NCI-H1417 treated with DMSO at 0.1 percent for 48 hours (cell line): ENCODE measurements at regions not wholly inside any gene's neighbourhood (a gene's known extent, or its start where the extent isn't known, plus 50 kb on each side); places are given as distances from the start of the nearest gene placed in this dataset.
A peak's percentile ranks its signal among the peaks of the same experiment; 100 is the strongest.
"Not testable (repeated sequence)": the region's sequence is repeated elsewhere in the genome, so short reads cannot be mapped to it uniquely, and the experiment has no call there.

ENCODE experiments used
- DNase-seq: peaks from one replicate; lab custom pipeline; 2025; lab: John Stamatoyannopoulos, UW

DNA sequence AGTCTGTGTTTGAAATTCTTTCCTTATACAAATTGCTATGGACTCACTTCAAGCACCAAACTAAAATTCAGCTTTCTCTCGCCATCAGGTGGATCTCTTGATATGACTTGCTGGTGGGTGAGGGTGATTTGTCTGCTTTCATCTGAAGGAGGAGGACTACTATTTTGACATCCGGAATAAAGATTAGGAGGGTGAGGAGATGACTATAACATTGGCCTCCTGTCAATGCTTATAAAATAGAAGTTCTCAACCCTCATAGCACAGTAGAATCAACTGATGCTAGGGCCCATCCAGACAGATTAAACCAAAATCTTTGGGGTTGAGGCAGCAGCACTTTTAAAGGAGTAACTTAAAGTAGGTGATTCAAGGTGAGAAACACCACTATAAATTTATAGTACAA, 120.4 kb upstream of the DNAJC10 start:
- DNase-seq = no peak

DNA sequence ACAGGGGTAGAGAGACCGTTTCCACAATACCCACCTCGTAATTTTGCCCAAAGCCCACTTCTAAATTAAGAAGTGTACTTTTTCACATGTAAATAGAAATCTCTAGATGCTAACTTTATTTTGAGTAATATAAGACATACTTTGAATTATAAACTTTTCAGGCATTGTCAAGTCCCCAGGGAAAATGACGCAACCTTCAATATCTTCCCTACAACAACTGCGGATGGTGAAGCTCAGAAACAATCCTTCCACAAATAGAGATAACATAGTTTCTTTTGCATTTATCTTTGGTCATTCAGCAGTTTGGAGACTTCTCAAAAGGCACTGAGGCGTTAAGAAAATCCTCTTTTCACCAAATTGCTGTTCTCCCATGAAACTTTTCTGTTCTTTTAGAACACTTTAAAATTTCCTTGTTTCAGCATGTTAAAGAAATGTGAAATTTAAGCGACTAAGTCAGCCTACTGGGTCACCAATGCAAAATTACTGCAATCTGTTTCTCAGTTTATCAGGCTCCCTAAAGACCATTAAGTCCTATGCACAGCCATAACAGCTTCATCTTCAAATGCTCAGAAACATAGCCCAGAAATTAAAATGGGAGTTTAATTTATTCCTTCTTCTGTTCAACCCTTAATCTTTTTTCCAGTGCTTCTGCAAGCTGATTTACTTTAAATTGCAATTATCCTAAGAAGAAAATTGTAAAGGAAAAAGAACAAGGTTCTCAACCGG, 118.3 kb upstream of the DNAJC10 start:
- DNase-seq = no peak

DNA sequence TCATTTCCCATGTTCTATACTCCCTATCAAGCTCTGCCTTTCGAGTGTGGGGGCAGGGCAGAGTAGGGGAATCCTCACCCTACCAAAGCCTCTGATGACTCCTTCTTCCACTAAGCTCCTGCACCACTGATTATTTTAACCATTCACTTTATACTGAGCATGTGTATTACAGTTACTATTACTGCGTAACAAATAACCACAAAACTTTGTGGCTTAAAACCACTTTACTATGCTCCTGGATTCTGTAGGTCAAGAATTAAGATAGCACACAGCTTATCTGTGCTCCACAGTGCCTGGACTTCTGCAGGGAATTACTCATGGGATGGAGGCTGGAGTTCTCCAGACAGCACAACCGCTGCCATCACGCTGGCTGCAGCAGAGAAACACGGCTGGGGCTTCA, 117.4 kb upstream of the DNAJC10 start:
- no peak for DNase-seq

DNA sequence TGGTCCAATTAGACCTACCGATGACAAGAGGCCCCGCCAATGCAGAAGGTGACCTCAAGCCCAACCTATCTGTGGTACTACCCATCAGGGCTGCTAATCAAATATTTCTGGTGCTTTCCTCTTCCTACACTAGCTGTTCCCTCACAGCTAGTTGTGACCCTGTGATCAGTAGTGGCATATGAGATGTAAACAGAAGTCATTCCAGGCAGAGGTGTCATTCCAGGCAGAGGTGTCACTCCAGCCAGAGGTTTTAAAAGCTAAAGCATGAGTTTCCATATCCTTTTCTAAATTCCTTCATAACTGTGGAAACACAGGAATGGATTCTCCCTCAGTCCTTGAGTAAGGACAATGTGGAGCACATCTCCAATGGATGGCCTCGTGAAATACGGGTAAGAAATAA, 110.9 kb upstream of the DNAJC10 start:
- DNase-seq = no peak

DNA sequence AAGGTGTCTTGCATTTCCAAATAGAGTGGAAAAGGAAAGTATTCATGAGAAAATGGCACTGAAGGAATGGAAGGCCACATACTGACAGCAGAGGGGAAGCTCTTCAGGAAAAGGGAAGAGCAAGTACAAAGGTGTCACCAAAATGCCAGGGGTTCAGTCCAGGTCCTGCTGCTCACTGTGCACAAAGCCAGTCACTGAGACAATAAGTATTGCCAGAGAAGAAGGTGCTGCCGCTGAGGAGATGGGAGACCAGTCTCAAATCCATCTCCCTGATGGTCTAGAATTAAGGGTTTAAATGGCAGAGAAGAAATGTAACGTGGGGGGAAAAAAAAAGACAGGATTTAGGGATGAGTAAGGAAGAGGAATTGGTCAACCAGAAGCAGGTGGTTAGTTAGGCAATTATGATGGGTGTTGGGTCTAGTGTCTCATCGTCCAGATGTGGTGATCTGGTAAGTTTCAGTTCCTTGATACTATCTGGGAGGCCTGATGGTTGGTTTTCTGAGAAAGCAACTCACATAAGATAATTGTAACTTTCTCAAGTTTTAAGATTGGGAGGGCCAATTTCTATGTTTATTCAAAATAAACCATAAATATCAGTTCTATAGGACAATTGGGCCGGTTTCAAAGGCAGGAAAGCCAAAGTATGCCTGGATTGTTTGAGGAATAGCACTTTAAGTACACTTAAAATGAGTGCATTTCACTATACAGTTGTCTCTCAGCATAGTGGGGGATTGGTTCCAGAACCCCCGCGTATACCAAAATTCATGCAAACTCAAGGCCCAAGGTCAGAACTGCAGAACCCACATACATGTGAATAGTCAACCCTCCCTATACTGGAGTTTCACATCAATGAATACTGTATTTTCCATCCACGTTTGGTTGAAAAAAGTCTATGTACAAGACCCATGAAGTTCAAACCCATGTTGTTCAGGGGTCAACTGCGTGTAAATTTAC, 109.1 kb upstream of the DNAJC10 start:
- no peak for DNase-seq

DNA sequence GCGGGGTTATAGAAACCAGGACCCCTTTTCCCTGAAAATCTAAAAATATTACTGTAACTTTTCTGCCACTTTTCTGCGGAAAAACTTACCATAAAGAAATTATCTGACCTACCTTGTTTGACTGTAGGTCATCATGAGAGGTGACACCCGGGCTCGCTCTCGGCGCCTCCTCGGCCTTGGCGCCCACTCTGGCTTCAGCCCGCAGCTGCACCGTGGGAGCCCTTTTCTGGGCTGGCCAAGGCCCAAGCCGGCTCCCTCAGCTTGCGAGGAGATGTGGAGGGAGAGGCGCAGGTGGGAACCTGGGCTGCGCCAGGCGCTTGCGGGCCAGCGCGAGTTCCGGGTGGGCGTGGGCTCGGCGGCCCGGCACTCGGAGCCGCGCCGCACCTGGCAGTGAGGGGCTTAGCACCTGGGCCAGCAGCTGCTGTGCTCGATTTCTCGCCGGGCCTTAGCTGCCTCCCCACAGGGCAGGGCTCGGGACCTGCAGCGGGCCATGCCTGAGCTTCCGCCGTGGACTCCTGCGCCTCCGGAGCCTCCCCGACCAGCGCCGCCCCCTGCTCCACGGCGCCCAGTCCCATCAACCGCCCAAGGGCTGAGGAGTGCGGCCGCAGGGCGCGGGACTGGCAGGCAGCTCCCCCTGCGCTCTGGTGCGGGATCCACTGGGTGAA, 107.7 kb upstream of the DNAJC10 start:
- no peak for DNase-seq

DNA sequence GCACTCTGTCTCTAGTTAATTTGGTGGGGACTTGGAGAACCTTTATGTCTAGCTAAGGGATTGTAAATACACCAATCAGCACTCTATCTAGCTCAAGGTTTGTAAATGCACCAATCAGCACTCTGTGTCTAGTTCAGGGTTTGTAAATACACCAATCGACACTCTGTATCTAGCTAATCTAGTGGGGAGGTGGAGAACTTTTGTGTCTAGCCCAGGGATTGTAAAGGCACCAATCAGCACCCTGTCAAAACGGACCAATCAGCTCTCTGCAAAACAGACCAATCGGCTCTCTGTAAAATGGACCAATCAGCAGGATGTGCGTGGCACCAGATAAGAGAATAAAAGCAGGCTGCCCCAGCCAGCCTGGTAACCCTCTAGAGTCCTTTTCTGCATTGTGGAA, 107.1 kb upstream of the DNAJC10 start:
- DNase-seq = not testable (repeated sequence)

DNA sequence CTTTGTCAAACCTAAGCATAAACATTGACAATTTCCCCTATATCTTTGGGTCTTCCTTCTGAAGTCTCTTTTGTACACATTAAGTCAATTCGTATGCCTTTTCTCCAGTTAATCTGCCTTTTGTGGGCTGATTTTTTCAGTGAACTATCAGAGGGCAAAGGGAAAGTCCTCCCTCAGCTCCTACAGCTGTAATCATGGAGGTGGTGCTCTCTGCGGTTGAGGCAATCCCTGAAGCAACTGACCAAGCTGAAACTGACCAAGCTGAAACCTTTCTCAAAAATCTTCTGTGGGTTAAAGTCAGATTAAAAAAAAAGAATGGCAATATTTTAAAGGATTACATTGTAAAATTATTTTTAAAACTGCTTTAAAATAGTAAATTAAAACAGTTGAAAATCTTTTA, 105.8 kb upstream of the DNAJC10 start:
- DNase-seq = no peak

DNA sequence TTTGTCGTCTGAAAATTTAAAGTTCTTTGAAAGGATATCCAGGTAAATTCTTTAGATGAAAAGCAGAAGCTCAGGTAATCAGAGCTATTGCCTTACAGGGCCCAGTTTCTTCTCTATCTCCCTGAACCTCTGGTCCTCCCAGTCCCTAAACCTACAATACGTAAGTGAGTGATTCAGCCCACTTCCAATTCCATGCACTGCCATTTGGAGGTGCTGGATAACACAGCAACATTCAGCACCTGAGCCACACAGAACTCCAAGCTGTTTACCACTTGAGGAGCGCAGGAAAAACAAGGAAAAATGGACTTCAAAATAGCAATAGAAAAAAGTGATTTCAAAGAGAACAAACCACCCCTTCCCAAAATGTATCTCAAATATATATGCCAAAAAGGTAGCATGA, 105.0 kb upstream of the DNAJC10 start:
- DNase-seq = no peak

DNA sequence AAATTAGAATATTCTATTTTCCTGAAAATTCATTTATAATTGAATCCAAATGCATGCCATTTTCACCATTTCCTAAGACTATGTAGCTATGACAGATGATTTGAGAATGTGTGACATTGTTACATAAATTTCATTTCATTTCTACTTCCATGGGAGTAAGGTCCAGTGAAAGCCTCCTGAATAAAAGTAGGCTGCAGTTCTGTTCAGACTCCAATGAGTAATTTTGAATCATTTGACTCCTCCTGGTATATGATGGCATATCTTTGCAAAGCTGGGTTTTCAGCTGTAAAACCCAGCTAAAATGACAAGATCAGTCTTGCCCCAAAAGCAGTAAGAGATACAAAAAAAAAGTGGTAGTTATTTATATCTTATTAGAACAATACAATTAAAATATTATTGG, 101.0 kb upstream of the DNAJC10 start:
- no peak for DNase-seq

DNA sequence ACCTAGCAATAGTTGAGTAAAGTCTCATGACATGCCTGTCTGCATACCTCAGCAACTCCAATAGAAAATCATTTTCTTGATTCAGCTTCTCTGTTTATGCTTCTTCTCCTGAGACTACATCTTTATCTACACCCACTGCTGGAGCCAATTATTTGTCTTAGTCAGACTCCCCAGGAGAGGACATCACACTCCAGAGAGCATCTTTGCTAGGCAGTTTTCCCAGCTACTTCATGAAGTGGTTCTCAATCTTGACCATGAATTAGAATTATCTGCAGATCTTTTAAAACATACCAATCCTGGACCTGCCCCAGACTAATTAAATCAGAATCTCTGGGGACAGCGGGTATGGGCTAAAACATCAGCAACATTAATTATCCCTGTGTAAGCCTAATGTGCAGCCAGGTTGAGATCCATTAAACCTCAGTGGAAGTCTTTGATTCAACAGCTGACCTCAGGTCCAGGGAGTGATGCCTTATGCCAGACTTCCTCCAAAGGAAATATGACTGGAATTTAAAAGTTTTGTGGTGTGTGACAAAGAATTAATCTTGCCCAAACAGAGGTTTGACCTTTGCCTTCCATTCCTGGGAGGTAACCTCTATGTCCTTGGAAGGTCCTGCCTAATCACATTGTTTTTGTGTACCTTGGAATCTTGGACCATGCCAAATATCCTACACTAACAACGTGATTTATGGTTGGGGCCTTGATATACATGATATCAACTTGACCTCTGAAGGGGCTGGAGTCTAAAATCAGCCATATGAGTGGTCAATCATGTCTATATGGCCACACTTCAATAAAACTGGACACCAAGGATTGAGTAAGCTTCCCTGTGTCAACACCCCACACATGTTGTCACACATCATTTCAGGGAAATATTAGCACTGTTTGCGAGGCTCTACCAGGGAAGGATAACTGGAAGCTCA, 99.3 kb upstream of the DNAJC10 start:
- no peak for DNase-seq

DNA sequence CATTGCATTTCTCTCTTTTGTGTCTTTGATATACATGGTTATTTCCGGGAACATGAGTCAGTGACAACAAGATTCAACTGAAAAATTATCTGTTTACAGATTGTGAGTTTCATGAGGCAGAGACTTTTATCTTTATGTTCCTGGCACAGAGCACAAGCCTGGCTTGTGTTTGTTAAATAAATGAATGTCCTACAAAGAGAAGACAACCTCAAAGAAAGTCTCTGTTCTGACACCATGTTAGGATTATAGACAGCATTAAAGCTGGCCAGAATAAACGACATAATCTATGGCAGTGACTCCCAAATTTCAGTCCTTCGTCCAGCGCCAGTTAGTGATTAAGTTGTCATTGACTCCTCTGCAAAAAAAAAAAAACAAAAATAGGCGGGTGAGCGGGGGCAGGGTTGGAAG, 97.4 kb upstream of the DNAJC10 start:
- no peak for DNase-seq

DNA sequence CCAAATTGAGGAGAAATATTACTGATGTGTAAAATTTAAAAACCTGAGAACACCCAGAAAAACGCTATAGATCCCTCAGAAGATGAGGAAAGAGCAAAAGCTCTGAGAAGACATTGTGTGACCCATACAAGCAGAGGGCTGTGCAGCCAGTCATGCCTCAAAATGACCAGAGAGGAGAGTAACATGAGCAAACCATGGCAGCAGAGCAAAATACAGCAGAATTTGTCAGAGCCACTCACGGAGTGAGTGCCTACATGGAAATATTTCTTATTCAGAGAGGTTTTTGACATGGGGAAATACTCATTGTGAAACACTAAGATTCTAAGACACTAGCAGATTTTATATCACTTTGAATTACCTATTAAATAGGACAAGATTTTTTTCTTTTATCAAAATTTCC, 96.8 kb upstream of the DNAJC10 start:
- no peak for DNase-seq

DNA sequence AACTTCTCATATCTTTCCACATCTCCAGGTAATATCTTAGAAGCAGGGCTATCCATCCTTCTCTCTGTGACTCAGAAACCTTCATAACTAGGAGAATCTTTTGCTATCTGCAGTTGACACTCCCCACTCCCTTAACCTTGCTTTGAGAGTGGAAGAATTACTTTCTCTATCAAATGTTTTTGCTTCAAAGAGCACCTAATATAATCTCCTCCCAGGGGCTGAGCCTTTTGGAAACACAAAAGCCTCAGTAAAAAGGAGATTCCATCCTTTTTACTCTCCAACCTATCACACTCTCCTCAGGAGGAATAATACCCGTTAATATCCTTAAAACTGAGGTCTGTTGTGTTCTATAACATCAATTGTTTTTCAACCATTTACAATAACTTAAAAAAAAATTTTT, 94.9 kb upstream of the DNAJC10 start:
- DNase-seq = no peak

DNA sequence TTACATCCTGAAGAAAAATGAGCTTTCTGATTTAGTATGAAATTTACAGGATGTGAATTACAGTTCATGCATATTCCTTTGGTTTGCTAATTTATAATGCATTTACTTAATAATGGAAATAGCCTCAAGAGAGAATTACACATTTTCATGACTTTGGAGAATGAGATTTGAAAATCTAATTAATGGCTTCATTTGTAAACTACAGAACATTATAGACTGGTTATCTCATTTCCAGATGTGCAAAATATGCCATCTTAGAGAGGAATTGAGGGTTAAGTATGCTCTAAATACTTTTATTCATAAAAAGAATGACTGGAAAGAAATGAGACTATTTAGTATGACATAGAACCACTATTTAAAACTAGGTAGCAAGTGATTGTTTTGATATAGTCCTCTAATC, 94.2 kb upstream of the DNAJC10 start:
- DNase-seq = no peak

DNA sequence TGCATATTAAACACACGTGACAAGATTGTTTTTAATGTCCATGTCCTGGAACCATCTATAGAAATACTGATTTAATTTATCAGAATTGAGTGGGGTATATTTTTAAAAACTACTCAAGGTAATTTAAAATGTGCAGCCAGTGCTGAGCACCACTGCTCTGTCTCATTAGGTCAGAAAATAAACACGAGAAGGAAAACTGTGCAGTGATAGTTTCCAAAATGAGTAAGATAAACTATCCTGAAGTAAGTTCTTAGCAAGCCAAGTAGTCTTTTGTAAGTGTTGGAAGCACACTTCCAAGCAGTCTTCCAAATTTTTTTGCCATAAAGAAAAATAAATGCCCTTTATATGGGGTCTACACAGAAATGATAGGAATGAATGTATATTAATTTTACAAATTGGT, 93.8 kb upstream of the DNAJC10 start:
- DNase-seq = no peak

DNA sequence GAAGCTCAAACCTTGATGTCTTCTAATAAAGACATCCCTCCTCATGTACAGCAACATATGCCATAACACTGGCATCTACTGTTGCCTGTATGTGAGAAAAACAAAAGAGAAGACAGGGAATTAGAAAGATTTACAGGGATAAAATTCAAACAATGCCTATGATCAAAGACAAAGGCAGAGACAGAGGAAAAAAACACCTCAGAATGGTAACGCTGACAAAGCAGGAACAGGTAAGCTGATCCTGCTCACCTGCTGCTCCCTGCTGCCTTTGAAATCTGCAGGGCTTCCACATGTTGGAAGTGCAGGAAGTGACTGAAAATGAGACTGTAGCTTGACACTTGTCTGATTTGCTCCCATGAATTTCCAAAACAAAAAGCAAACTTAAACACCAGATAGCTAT, 90.2 kb upstream of the DNAJC10 start:
- DNase-seq = peak; percentile 84

DNA sequence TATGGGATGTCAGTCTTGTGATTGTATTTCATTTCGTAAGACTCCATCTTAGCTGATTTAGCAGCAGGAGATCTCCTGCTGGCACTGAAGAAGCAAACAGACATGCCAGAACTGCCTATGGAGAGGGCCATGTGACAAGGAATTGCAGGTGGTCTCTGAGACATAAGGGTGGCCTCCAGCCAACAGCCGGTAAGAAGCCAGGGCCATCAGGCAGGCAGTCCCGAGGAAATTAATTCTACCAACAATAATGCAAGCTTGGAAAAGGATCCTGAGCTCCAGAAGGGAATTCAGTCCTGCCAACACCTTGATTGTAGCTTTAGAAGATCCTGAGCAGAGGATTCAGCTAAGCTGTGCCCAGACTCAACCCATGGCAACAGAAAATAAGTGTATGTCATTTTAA, 87.1 kb upstream of the DNAJC10 start:
- no peak for DNase-seq

DNA sequence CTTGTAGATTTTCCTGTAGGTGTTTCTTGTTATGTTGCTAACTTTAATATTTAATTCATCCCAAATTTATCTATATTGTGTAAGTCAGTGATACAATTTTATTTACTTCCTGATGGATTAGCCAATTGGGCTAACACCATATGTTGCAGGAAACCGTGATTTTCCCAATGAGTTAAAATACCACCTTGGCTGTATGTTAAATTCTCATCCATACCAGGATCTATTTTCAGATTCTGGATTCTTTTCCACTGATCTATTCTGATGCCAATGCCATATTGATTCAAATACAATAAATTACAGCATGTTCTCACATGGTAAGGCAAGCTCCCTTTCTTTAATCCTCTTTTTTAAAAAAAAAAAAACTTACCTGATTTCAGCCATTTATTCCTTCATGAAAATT, 85.8 kb upstream of the DNAJC10 start:
- DNase-seq = no peak

DNA sequence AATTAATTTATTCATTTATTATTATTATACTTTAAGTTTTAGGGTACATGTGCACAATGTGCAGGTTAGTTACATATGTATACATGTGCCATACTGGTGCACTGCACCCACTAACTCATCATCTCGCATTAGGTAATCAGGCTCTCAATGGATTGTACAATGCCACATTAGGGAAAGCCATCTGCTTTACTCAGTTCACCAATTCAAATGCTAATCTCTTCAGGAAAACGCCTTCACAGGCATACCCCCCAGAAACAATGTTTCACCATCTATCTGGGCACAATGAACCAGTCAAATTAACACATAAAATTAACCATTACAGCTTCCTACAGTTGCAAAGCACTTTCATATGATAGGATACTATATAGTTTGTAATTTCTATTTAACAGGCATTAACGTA, 84.8 kb upstream of the DNAJC10 start:
- DNase-seq = no peak

DNA sequence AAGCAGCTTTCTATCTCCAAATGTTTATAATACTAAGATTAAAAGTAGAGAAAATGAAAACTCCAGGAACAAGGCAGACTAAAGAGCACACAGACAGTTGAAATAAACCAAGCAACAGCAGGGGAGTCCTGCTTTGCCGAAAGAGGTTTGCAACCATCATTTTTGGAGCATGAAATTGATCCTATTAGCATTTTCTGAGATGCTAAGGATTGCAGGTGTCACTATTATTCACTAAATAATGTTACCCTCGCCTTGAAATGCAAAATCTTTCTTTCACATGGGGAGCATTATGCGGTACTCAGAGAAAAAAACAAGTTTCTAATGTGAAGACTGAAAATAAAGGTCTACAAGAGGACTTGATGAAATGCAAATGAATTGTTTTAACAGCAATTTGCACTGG, 81.7 kb upstream of the DNAJC10 start:
- DNase-seq = no peak

DNA sequence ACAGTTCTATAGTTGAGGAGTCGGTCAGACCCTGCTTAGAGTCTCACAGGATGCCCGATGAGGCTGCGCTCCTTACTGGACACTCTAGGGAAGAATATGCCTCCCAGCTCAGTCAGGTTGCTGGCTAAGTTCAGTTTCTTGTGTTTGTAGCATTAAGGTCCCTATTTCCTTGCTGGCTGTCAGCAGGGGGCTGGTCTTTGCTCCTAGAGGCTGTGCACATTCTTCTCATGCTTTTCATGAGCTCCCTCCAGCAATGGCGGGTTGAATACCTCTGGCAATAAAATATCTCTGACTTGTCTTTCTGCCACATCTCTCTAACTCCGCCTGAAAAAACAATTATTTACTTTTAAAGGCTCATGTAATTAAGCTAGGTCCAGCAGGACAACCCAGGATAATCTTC, 79.4 kb upstream of the DNAJC10 start:
- DNase-seq = no peak
